ENCODE measurements at regions not wholly inside any gene's neighbourhood (a gene's known extent, or its start where the extent isn't known, plus 50 kb on each side); places are given as distances from the start of the nearest gene placed in this dataset.

GRCh38 chr5:1961952-1962595 lies 79.3 kb upstream of the IRX4 start:
- no peaks in the 10 kb centered on the region for H3K4me1 ChIP-seq (ENCODE audit: low read length)
- H3K27me3 ChIP-seq (replicated peaks; ENCODE audit: insufficient read depth, low read length) = peaks cover 7% of the 10 kb centered on the region; the same call in 1 of the 2 replicates
- no peaks in the 10 kb centered on the region for H3K9me3 ChIP-seq (replicated peaks; ENCODE audit: insufficient read depth, low read length)
- no peaks in the 10 kb centered on the region for H3K9me2 ChIP-seq (replicated peaks; ENCODE audit: insufficient read depth, low read length)
- no peak overlapping the region for H3K4me2 ChIP-seq (ENCODE audit: low read depth, low read length)
- no peaks in the 10 kb centered on the region for H3K79me2 ChIP-seq (ENCODE audit: low read length)
- H3K4me3 ChIP-seq (ENCODE audit: low read length) = no peak overlapping the region
- H4K20me1 ChIP-seq (ENCODE audit: insufficient read depth, low read length) = no peaks in the 10 kb centered on the region
- no peaks in the 10 kb centered on the region for H3F3A ChIP-seq (ENCODE audit: insufficient read depth, low read length)
- no peak overlapping the region for H3K27ac ChIP-seq (ENCODE audit: low read length)
- H3K36me3 ChIP-seq (replicated peaks; ENCODE audit: insufficient read depth, low read length) = no peaks in the 10 kb centered on the region
- no peak for DNase-seq
- no peak overlapping the region for H2AFZ ChIP-seq (ENCODE audit: low read length)
- no peak for TF ChIP-seq EZH2 (optimal IDR thresholded peaks at IDR 0.05; ENCODE audit: low read depth, low read length)
- no peak for TF ChIP-seq EZH2phosphoT487 (IDR thresholded peaks at IDR 0.05; ENCODE audit: low read length)
- no peak for TF ChIP-seq CTCF (IDR thresholded peaks at IDR 0.05; ENCODE audit: low read length)
- no peak overlapping the region for H3K9ac ChIP-seq (ENCODE audit: low read length)

GRCh38 chr5:1961304-1961946 lies 78.7 kb upstream of the IRX4 start:
- Histone ChIP-seq H3K27ac (ENCODE audit: low read length) (no peak overlapping the region), H3K36me3 (replicated peaks; ENCODE audit: insufficient read depth, low read length) (no peaks in the 10 kb centered on the region), H3K9me2 (replicated peaks; ENCODE audit: insufficient read depth, low read length) (no peaks in the 10 kb centered on the region), H3K79me2 (ENCODE audit: low read length) (no peaks in the 10 kb centered on the region), H3K9me3 (replicated peaks; ENCODE audit: insufficient read depth, low read length) (no peaks in the 10 kb centered on the region), H3K27me3 (replicated peaks; ENCODE audit: insufficient read depth, low read length) (peaks cover 7% of the 10 kb centered on the region; the same call in 1 of the 2 replicates), H4K20me1 (ENCODE audit: insufficient read depth, low read length) (no peaks in the 10 kb centered on the region), H3F3A (ENCODE audit: insufficient read depth, low read length) (no peaks in the 10 kb centered on the region), H3K4me3 (ENCODE audit: low read length) (no peak overlapping the region), H2AFZ (ENCODE audit: low read length) (no peak overlapping the region), H3K9ac (ENCODE audit: low read length) (no peak overlapping the region), H3K4me1 (ENCODE audit: low read length) (no peaks in the 10 kb centered on the region), H3K4me2 (ENCODE audit: low read depth, low read length) (no peak overlapping the region)
- DNase-seq = no peak
- no peak for TF ChIP-seq EZH2phosphoT487 (IDR thresholded peaks at IDR 0.05; ENCODE audit: low read length)
- TF ChIP-seq EZH2 (optimal IDR thresholded peaks at IDR 0.05; ENCODE audit: low read depth, low read length) = no peak
- TF ChIP-seq CTCF (IDR thresholded peaks at IDR 0.05; ENCODE audit: low read length) = no peak

DNA sequence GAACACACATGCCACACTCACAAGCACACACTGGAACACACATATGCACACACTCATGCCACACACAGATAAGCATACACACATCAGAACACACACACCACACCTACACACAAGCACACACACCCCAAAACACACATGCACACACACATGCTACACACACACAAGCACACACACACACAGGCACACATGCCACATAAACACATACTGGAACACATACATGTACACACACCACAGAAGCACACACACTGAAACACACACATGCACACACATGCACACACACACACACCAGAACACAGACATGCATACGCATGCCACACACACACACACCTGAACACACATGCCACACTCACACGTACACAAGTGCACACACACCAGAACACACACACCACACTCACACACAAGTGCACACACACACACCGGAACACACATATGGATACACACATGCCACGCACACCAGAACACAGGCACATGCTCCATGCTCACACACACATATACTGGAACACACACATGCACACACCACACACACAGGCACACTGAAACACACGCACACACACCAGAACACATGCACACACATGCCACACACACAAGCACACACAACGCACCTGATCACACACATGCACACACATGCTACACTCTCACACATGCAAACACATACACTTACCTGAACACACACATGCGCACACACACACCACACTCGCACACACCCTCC lies 78.0 kb upstream of the IRX4 start:
- Histone ChIP-seq H3K4me2 (ENCODE audit: low read depth, low read length) (no peak overlapping the region), H3K9me2 (replicated peaks; ENCODE audit: insufficient read depth, low read length) (no peaks in the 10 kb centered on the region), H3K9ac (ENCODE audit: low read length) (no peak overlapping the region), H4K20me1 (ENCODE audit: insufficient read depth, low read length) (no peaks in the 10 kb centered on the region), H3K9me3 (replicated peaks; ENCODE audit: insufficient read depth, low read length) (no peaks in the 10 kb centered on the region), H2AFZ (ENCODE audit: low read length) (no peak overlapping the region), H3K27me3 (replicated peaks; ENCODE audit: insufficient read depth, low read length) (peaks cover 7% of the 10 kb centered on the region; the same call in 1 of the 2 replicates), H3K4me1 (ENCODE audit: low read length) (no peaks in the 10 kb centered on the region), H3K79me2 (ENCODE audit: low read length) (no peaks in the 10 kb centered on the region), H3K4me3 (ENCODE audit: low read length) (no peak overlapping the region), H3K27ac (ENCODE audit: low read length) (no peak overlapping the region), H3F3A (ENCODE audit: insufficient read depth, low read length) (no peaks in the 10 kb centered on the region), H3K36me3 (replicated peaks; ENCODE audit: insufficient read depth, low read length) (no peaks in the 10 kb centered on the region)
- TF ChIP-seq CTCF (IDR thresholded peaks at IDR 0.05; ENCODE audit: low read length) = no peak
- TF ChIP-seq EZH2phosphoT487 (IDR thresholded peaks at IDR 0.05; ENCODE audit: low read length) = no peak
- TF ChIP-seq EZH2 (optimal IDR thresholded peaks at IDR 0.05; ENCODE audit: low read depth, low read length) = no peak
- DNase-seq = no peak
